ENCODE measurements at regions not wholly inside any gene's neighbourhood (a gene's known extent, or its start where the extent isn't known, plus 50 kb on each side); places are given as distances from the start of the nearest gene placed in this dataset.

DNA sequence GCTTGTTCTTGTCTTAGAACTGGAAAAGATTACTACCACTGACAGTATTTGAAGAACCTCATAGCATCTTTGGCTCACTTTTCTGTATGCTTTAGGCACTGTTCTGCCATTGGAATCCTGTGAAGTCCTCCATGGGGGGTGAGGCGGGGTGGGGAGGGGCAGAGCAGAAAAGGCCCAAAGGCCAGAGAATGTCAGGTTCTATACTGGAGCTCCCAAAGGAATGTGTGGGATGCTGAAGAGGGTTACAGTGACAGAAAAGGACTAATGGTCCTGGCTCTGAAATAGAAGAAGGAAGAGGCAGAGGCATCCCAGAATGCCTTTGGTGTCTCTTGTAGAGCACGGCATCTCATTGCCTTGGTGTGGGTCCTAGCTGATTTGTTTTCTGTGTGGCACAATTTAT is 141.9 kb downstream of the HAUS1 start:
- TF ChIP-seq, protein P1, sequence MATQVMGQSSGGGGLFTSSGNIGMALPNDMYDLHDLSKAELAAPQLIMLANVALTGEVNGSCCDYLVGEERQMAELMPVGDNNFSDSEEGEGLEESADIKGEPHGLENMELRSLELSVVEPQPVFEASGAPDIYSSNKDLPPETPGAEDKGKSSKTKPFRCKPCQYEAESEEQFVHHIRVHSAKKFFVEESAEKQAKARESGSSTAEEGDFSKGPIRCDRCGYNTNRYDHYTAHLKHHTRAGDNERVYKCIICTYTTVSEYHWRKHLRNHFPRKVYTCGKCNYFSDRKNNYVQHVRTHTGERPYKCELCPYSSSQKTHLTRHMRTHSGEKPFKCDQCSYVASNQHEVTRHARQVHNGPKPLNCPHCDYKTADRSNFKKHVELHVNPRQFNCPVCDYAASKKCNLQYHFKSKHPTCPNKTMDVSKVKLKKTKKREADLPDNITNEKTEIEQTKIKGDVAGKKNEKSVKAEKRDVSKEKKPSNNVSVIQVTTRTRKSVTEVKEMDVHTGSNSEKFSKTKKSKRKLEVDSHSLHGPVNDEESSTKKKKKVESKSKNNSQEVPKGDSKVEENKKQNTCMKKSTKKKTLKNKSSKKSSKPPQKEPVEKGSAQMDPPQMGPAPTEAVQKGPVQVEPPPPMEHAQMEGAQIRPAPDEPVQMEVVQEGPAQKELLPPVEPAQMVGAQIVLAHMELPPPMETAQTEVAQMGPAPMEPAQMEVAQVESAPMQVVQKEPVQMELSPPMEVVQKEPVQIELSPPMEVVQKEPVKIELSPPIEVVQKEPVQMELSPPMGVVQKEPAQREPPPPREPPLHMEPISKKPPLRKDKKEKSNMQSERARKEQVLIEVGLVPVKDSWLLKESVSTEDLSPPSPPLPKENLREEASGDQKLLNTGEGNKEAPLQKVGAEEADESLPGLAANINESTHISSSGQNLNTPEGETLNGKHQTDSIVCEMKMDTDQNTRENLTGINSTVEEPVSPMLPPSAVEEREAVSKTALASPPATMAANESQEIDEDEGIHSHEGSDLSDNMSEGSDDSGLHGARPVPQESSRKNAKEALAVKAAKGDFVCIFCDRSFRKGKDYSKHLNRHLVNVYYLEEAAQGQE (IDR thresholded peaks at IDR 0.05; ENCODE audit: insufficient read depth in 1 of 2, low read depth in 2 of 2, low read length in 1 of 2): no peak
- in situ Hi-C loops (cut with HindIII; ENCODE audit: low pct_unique_long_range_greater_than_20kb, low sequenced_read_pairs): no loop called here
- H3K36me3 ChIP-seq (ENCODE audit: control insufficient read depth, insufficient read depth, low read length): no peaks in the 10 kb centered on the region
- POLR2A ChIA-PET: no interaction called here
- H3K27me3 ChIP-seq (ENCODE audit: control insufficient read depth, insufficient read depth, low read length): no peaks in the 10 kb centered on the region
- BruUV-seq (replicated peaks): no TSS peak
- intact Hi-C loops (cut with micrococcal nuclease; ENCODE audit: unreplicated experiment): no loop called here
- H3K4me3 ChIP-seq (ENCODE audit: low read depth in 2 of 2, low read length in 2 of 2): no peak overlapping the region
- no peaks in the 10 kb centered on the region for H3K9me3 ChIP-seq (ENCODE audit: control insufficient read depth, insufficient read depth, low read depth, low read length)
- H3K4me1 ChIP-seq (ENCODE audit: control insufficient read depth, insufficient read depth, low read length): no peaks in the 10 kb centered on the region; the same call in 1 of the 2 replicates
- DNase-seq (ENCODE audit: low read depth, low spot score) (no peak), ATAC-seq (no peak)
- no peak overlapping the region for H3K27ac ChIP-seq (ENCODE audit: low read length)
- CTCF ChIA-PET: interaction anchor here (0.7 kb wide), 1 partner anchor 94 kb away, joined by 5 read pairs; no protein-coding TSS in a partner anchor

DNA sequence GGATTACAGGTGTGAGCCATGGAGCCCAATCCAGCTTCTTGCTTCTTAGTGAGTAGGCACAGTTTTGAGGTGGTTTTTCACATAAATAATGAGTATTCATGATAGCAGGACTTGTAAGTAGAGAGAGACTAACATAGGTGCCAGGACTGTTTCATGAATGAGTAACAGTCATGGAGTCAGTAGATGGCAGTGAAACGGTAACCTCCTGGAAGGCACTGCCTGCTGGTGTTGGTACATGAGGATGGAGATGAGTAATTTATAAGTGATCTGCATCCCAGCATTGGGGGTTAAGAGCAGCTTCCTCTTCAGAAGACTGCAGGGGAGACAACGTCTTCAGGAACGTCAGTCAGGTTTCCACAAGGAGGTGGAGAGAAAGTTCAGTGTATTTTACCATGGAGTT is 143.8 kb downstream of the HAUS1 start:
- TF ChIP-seq, protein P2, sequence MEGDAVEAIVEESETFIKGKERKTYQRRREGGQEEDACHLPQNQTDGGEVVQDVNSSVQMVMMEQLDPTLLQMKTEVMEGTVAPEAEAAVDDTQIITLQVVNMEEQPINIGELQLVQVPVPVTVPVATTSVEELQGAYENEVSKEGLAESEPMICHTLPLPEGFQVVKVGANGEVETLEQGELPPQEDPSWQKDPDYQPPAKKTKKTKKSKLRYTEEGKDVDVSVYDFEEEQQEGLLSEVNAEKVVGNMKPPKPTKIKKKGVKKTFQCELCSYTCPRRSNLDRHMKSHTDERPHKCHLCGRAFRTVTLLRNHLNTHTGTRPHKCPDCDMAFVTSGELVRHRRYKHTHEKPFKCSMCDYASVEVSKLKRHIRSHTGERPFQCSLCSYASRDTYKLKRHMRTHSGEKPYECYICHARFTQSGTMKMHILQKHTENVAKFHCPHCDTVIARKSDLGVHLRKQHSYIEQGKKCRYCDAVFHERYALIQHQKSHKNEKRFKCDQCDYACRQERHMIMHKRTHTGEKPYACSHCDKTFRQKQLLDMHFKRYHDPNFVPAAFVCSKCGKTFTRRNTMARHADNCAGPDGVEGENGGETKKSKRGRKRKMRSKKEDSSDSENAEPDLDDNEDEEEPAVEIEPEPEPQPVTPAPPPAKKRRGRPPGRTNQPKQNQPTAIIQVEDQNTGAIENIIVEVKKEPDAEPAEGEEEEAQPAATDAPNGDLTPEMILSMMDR (IDR thresholded peaks at IDR 0.05): no peak
- TF ChIP-seq, protein P1 (IDR thresholded peaks at IDR 0.05; ENCODE audit: insufficient read depth in 1 of 2, low read depth in 2 of 2, low read length in 1 of 2): no peak
- no peak for TF ChIP-seq POLR2AphosphoS5 (IDR thresholded peaks at IDR 0.05; ENCODE audit: low read depth, low read length)
- TF ChIP-seq SIN3A (IDR thresholded peaks at IDR 0.05; ENCODE audit: borderline replicate concordance, insufficient read depth, low read depth, low read length): no peak
- TF ChIP-seq TCF7L2 (IDR thresholded peaks at IDR 0.05; ENCODE audit: low read depth, low read length): no peak
- Histone ChIP-seq H3K4me3 (ENCODE audit: low read depth in 2 of 2, low read length in 2 of 2) (no peak overlapping the region), H3K9me3 (ENCODE audit: control insufficient read depth, insufficient read depth, low read depth, low read length) (no peaks in the 10 kb centered on the region), H3K27me3 (ENCODE audit: control insufficient read depth, insufficient read depth, low read length) (no peaks in the 10 kb centered on the region), H3K27ac (ENCODE audit: low read length) (no peak overlapping the region), H3K36me3 (ENCODE audit: control insufficient read depth, insufficient read depth, low read length) (no peaks in the 10 kb centered on the region), H3K4me1 (ENCODE audit: control insufficient read depth, insufficient read depth, low read length) (no peaks in the 10 kb centered on the region; the same call in 1 of the 2 replicates)
- intact Hi-C loops (cut with micrococcal nuclease; ENCODE audit: unreplicated experiment) (no loop called here), in situ Hi-C loops (cut with HindIII; ENCODE audit: low pct_unique_long_range_greater_than_20kb, low sequenced_read_pairs) (no loop called here)
- CTCF ChIA-PET: no interaction called here
- BruUV-seq (replicated peaks): no TSS peak
- ATAC-seq (no peak), DNase-seq (ENCODE audit: low read depth, low spot score) (no peak)
- POLR2A ChIA-PET: no interaction called here

All from Panc1 (cell line).